Activated naive CD4-positive, alpha-beta T cell treated with anti-CD3 and anti-CD28 coated beads, Interleukin-2, amount 50 U/mL, for 72 hours (primary cell): ENCODE measurements at regions not wholly inside any gene's neighbourhood (a gene's known extent, or its start where the extent isn't known, plus 50 kb on each side); places are given as distances from the start of the nearest gene placed in this dataset.

ENCODE experiments used
- ATAC-seq, 2 donors: fragments of 150-1000 bp; cut with Tn5 transposase; 2 replicates each; pipeline ENCODE4 v1.10.0; 2021; ENCODE audit warnings: mild to moderate bottlenecking in 2 of 2, moderate library complexity in 2 of 2
- DNase-seq, 2 donors: peaks; one replicate each; pipeline ENCODE4 v3.0.0; 2021 to 2022; ENCODE audit warnings: low spot score in 2 of 2
- H3K27ac Mint-ChIP-seq, 2 donors: one replicate each; pipeline ENCODE4 v1.8.0; 2022; ENCODE audit warnings: mild to moderate bottlenecking in 2 of 2, mixed read lengths in 2 of 2
- H3K36me3 Mint-ChIP-seq, 2 donors: one replicate each; pipeline ENCODE4 v1.8.0; 2022; ENCODE audit warnings: mixed read lengths in 2 of 2
- H3K9me3 Mint-ChIP-seq, 2 donors: one replicate each; pipeline ENCODE4 v1.8.0; 2022; ENCODE audit warnings: mixed read lengths in 2 of 2

DNA sequence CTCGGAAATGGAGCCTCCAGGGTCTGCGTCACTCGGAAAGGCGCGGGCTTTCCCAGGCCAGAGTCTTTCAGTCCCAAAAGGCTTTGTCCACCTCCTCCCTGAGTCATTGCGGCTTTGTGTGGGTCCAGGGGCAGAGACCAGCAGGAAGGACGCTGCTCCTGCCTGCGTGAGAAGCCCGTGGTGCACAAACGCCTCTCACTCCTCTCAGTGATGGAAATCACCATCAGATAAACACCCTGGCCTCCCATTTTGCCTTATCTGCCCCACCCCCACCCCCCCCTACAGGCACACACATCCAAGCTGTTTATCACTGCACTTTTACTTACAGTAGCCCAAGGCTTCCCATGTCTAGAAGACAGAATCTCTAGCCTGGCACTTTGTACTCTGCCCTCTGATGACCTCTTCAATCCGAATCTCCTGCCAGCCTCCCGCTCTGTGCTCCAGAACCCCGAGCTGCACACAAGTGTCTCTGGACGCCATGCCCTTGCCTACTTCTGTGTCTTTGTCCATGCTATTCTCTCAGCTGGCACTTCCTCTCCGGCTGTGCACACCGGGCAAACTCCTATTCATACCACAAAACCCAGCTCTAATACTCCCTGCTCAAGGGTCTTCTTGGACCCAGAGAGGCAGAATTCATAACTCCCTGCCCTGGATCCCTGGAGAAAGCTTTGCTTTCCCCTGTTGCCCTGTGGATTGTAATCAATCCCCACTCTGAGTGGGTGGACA is 954.6 kb downstream of the TBC1D22A start:
- peaks cover 0 to 4% of the 10 kb centered on the region in 2 donors for H3K36me3 Mint-ChIP-seq
- H3K27ac Mint-ChIP-seq: no peak overlapping the region
- ATAC-seq: no peak

DNA sequence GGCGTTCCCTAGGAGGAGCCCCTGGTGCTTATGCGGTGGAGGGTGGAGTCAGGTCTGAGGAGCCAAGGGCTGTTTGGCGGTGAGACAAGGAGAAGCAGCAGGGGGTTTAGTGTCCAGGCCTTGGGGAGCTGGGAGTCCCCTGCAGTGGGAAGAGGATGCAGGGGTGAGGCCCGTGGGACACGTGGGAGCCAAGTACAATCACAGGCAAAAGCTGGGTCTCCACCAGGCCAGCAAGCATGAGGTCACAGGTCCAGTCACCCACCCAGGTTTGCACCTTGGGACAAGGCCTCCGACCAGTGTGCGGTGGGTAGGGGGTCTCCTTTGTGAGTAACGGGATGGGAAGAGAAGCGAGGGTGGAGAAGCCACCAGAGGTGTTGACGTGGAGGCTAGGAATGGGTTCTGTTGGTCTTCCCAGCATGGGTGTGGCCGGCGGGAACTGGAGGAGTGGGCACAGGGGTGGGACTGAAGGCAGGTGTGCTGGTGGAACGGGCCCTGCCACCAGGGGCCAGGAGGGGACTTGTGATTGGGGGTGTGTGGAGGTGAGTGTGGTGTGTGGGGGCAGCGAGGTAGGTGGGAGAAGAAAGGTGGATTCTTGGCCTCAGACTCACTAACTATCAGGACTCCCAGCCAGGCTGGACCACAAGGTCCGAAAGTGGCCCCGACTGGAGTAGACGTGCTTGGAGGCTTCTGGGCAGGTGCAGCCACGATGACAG is 953.6 kb downstream of the TBC1D22A start:
- Mint-ChIP-seq H3K9me3 (no peaks in the 10 kb centered on the region), H3K27ac (no peak overlapping the region), H3K36me3 (peaks cover 0 to 4% of the 10 kb centered on the region in 2 donors)
- ATAC-seq: no peak
- DNase-seq: no peak

More for the DNA sequence above, 954.6 kb downstream of the TBC1D22A start:
- no peak for DNase-seq
- no peaks in the 10 kb centered on the region for H3K9me3 Mint-ChIP-seq

DNA sequence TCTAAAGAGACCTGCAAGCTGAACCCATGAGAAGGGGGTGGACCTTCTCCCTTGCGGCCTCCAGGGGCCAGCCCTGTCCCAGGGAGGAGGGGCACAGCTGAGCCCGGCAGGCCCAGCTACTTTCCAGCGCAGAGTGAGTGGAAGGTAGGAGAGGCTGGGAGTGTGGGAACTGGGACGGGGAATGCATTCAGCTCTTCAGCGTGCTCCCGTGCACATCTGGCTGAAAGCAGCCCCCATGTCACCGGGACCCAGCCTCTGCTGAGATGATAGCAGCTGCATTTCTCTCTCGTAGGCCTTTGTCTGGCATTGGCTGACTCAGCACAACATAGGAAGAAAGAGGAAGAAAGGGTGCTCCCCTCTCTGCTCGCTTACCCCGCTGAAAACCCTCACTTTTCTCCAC is 951.5 kb downstream of the TBC1D22A start:
- no peak overlapping the region for H3K27ac Mint-ChIP-seq
- no peaks in the 10 kb centered on the region for H3K9me3 Mint-ChIP-seq
- no peak for DNase-seq
- no peak for ATAC-seq
- no peaks in the 10 kb centered on the region for H3K36me3 Mint-ChIP-seq

DNA sequence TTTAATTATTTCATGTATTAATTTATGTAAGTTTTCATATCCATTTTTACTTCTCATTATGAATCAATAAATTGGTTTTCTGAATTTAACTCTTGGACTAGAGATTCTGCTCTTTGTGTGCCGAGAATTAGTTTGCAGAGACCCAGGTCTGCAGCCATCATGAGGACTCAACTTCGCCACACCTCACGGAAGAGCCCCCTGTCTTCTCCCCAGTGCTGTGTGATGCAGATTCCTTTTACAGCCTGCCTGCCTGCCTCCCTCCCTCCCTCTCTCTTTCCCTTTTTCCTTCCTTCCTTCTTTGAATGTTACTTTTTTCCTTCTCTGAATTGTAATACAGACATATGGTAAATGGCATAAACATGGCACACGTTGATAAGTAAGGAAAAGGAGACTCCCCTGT is 947.7 kb downstream of the TBC1D22A start:
- Mint-ChIP-seq H3K27ac (no peak overlapping the region), H3K36me3 (no peaks in the 10 kb centered on the region), H3K9me3 (no peaks in the 10 kb centered on the region)
- DNase-seq: no peak
- ATAC-seq: no peak

DNA sequence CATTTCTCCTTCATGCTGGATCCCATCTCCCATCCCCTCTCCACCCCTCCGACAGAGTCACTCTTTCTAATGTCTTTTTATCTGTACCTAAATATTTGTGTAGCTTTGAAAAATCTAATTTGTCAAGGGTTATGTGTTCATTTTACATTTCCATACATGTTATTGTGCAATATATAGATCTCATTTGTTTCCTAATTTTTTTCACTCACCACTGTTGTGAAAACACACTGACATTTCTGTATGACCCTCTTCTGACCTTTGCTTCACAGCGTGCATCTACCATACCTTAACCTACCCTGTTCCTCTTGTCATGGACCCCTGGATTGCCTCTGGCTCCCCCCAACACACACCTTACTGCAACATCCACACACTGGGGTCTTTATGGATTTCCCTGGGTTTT is 942.9 kb downstream of the TBC1D22A start:
- Mint-ChIP-seq H3K36me3 (no peaks in the 10 kb centered on the region), H3K9me3 (no peaks in the 10 kb centered on the region), H3K27ac (no peak overlapping the region)
- ATAC-seq (no peak), DNase-seq (no peak)

DNA sequence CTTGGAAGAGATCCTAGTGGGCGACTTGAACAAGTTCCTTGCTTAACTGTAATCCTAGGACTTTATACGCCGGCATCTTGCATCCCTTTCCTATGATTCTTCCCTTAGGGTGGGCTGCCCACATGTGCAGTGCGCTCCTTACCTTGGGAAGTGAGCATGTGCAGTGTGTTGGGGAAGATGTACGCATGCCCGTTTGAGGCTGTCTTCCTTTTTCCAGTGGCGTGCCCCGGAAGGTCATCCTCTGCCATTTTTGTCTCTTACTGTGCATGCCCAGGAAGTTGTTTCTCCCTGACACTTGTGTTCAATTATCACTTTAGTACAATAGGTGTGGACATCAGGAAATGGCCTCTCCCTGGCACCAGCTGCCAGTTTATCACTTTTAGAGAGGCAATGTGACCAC is 936.5 kb downstream of the TBC1D22A start:
- Mint-ChIP-seq H3K9me3 (no peaks in the 10 kb centered on the region), H3K27ac (no peak overlapping the region), H3K36me3 (no peaks in the 10 kb centered on the region)
- ATAC-seq (no peak), DNase-seq (no peak)

DNA sequence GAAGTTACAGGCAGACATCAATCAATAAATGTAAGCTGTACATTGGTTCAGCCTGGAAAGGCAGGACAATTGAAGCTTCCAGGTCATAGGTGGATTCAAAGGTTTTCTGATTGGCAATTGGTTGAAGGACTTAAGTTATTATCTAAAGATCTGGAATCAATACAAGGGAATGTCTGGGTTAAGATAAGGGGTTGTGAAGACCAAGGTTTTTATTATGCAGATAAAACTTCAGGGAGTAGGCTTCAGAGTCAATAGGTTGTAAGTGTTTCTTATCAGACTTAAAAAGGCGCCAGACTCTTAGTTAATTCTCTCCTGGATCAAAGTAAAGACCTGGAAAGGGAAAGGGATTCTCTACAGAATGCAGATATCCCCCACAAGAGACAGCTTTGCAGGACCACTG is 935.4 kb downstream of the TBC1D22A start:
- ATAC-seq (no peak), DNase-seq (no peak)
- Mint-ChIP-seq H3K9me3 (no peaks in the 10 kb centered on the region), H3K36me3 (no peaks in the 10 kb centered on the region), H3K27ac (no peak overlapping the region)

DNA sequence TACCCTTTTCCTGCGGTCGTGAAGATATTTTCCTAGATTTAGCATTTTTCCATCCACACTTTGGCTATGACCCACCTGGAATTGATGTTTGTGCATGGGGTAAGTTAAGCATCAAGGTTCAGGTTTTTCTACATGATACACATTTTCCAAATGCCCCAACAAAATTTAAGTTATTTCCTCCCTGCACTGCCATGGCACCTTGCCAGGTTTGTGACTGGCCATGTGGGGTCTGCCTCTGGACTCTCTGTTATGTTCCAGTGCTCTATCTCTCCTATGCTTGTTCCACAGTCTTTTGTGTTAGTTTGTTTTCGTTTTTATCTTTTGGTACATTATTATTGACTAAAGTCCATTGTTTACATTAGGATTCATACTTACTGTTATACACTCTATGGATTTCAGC is 934.3 kb downstream of the TBC1D22A start:
- ATAC-seq: no peak
- H3K9me3 Mint-ChIP-seq: no peaks in the 10 kb centered on the region
- DNase-seq: no peak
- no peak overlapping the region for H3K27ac Mint-ChIP-seq
- H3K36me3 Mint-ChIP-seq: no peaks in the 10 kb centered on the region

DNA sequence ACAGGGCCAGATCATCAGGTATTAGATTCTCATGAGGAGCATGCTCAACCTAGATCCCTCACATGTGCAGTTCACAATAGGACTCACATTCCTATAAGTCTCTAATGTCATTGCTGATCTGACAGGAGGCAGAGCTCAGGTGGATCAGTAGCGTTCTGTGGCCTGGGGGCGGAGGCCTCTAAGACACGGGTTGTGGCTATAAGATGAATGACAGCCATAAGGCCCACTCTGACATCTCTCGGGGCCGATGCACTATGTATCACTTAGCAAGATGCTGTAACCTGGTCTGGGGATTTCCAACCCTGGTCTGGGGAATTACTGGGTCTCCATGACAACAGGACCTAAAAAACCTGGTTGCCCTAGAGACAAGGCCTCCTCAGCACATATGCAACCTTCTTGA is 932.7 kb downstream of the TBC1D22A start:
- ATAC-seq (peak in 1 of 2 donors; percentile 40), DNase-seq (no peak)

DNA sequence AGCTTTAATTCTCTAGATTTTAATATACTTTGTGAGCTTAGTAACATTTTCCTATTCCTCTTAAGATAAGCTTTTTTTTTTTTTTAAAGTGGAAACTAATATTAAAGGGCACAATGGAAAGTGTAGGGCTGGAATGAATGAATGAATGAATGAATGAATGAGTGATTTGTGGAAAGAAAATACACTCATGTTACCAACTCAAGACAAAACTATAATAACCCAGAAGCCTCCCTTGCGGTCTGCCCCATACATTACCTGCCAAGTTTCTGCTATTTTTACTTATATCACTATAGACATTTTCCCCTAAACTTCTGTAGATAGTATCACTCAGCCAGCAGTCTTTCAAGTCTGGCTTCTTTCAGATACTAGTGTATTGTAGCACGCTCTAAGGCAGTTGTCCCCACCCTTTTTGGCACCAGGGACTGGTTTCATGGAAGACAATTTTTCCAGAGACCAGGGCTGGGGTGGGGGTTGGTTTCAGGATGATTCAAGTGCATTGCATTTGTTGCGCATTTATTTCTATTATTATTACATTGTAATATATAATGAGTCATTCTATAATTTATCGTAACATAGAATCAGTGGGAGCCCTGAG is 932.2 kb downstream of the TBC1D22A start:
- DNase-seq: no peak
- Mint-ChIP-seq H3K36me3 (no peaks in the 10 kb centered on the region), H3K27ac (no peak overlapping the region), H3K9me3 (no peaks in the 10 kb centered on the region)
- no peak for ATAC-seq

More for the DNA sequence above, 932.7 kb downstream of the TBC1D22A start:
- H3K9me3 Mint-ChIP-seq: no peaks in the 10 kb centered on the region
- no peak overlapping the region for H3K27ac Mint-ChIP-seq
- H3K36me3 Mint-ChIP-seq: no peaks in the 10 kb centered on the region

DNA sequence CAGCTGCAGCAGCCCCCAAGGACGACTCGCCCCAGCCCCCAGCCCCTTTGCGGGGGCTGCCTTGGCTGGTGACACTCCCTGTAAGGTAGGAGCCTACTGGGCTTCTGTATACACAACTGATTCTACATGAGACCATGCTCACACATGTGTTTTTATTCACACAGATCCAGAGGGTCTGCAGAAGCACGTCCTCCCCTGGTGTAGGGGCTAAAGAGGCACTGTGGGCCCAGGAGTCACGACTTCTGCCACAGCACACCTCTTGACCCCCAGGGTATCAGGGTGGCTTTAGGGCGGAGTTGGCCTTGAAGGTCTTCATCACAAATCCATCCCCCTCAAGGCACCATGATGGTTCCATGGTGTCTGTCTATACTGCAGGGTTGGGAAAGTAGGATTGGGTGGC is 931.2 kb downstream of the TBC1D22A start:
- ATAC-seq: no peak
- no peak for DNase-seq
- Mint-ChIP-seq H3K9me3 (no peaks in the 10 kb centered on the region), H3K36me3 (no peaks in the 10 kb centered on the region), H3K27ac (no peak overlapping the region)

DNA sequence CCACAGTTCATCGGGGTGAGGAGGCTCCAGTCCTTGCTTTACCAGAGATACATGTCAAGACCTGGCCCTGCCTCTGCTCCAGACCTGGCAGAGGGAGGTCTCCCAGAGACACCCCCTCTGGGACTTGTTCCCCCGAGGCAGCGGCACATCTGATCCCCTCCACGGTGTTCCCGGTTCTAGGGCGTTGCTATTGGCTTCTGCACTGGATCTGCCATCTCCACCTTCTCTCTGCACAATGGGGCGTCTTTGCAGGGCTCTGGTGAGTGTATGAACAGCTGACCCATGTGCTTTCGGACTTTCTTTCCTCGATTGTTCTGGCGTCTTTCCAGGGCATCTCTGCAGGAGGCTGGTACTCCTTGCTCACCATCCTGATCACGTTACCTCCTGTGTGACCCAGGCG is 930.4 kb downstream of the TBC1D22A start:
- Mint-ChIP-seq H3K9me3 (no peaks in the 10 kb centered on the region), H3K36me3 (no peaks in the 10 kb centered on the region), H3K27ac (no peak overlapping the region)
- no peak for DNase-seq
- no peak for ATAC-seq

DNA sequence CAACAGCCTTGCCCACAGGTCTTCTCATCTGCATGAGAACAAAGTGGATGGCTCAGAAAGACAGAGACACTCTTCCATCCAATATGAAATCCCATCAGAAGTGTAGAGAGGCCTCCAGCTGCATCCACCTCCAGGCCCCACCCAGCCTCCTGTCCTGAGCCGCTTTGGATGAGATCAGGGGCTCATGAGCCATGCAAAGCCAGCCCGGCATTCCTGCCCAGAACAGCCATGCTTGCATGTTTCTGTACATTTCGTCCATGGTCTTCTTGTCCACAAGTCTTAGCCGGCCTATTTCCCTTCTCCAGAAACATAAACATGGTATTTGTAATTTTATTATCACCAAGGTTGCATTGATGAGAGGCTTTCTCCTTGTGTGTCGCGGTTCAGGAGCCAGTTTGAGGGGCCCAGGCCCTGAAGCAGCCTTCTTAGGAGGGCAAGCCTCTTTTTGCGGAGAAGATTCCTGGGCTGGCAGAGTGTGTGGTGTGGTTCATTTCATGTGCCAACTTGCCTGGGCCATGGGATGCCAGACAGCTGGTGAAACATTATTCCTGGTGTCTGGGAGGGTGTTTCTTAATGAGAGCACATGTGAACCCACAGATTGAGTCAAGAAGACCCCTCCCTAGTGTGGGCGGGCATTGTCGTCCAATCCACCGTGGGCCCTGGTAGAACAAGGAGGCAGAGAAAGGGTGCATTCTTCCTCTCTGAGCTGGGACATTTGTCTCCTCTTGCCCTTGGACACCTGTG is 928.9 kb downstream of the TBC1D22A start:
- H3K36me3 Mint-ChIP-seq: no peaks in the 10 kb centered on the region
- H3K27ac Mint-ChIP-seq: no peak overlapping the region
- H3K9me3 Mint-ChIP-seq: no peaks in the 10 kb centered on the region
- no peak for DNase-seq
- ATAC-seq: no peak

DNA sequence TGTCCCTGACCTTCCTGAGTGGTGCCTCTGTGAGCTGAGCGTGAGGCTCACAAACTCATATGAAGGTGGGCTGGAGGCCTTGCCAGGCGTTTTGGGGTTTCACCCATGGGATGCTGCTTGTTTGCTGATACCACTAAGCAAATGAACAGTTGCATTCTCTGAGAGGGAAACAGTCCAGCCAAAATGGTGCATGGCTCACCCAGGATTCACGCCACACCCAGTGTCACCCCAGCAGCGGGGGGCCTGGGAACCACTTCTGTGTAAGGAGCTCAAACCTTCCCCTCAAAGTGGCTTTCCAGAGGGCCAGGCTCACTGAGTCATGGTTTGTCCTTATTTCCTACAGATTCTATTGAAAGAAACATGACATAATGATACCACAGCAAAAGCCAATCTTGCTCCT is 928.1 kb downstream of the TBC1D22A start:
- H3K9me3 Mint-ChIP-seq: peaks cover 0 to 1% of the 10 kb centered on the region in 2 donors
- no peak for ATAC-seq

DNA sequence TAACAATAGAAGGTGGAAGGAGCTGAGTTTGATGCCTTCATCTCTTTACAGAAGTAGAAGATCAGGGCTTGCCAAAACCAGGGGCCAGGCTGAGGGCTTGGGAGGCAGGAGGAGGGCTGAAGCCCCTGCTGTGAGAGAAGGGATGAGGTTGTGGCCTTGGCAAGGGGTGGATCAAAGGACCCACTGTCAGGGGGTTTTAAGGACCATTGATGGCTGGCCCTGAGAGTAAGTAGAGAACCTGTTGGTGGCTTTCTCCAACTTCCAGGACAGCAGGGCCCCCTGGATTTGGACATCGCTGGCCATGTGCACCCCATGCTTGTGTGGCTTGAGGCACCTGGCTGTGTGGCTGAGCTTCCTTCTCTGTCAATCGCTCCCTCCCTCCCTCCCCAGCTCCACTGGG is 927.7 kb downstream of the TBC1D22A start:
- no peaks in the 10 kb centered on the region for H3K36me3 Mint-ChIP-seq
- H3K9me3 Mint-ChIP-seq: peaks cover 0 to 6% of the 10 kb centered on the region in 2 donors
- ATAC-seq (no peak), DNase-seq (no peak)
- H3K27ac Mint-ChIP-seq: no peak overlapping the region

More for the DNA sequence above, 928.1 kb downstream of the TBC1D22A start:
- Mint-ChIP-seq H3K27ac (no peak overlapping the region), H3K36me3 (no peaks in the 10 kb centered on the region)
- DNase-seq: no peak

DNA sequence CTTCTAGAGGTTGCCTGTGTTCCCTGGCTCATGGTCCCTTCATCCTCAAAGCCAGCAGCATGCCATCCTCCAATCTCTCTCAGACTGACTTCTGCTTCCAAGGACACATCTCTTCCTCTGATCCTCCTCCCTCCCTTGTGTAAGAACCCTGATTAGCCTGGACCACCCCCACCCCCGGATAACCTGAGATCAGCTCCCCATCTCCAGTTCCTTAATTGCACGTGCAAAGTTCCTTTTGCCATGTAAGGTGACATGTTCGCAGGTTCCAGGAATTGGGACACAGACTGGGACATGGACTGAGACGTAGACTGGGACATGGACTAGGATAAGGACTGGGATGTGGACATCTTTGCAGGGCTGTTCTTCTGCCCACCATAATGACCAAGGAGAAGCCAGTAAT is 925.3 kb downstream of the TBC1D22A start:
- no peak for ATAC-seq
- peaks cover 13 to 20% of the 10 kb centered on the region in 2 donors for H3K9me3 Mint-ChIP-seq
- H3K27ac Mint-ChIP-seq: no peak overlapping the region
- peaks cover 7% of the 10 kb centered on the region in 2 donors for H3K36me3 Mint-ChIP-seq
- DNase-seq: no peak

DNA sequence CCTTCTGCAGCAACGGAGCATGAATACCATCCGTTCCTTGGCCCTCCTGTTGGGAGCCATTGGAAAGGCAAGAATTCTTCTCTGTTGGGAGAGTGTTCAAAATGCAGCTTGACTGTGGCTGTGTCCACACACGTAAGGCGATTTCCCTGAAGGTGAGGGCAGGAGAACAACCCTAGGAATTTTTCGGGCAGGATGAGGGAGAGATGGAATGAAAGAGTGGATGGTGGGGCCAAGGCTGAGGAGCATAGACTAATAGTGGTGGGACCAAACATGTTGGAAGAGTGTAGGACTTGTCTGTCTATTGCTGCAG is 924.9 kb downstream of the TBC1D22A start:
- Mint-ChIP-seq H3K36me3 (peaks cover 7% of the 10 kb centered on the region in 2 donors), H3K27ac (no peak overlapping the region), H3K9me3 (peaks cover 13 to 20% of the 10 kb centered on the region in 2 donors)
- ATAC-seq: no peak
- no peak for DNase-seq
